ENCODE measurements at regions not wholly inside any gene's neighbourhood (a gene's known extent, or its start where the extent isn't known, plus 50 kb on each side); places are given as distances from the start of the nearest gene placed in this dataset.

- TF ChIP-seq CTCF (IDR thresholded peaks at IDR 0.05): no peak
- TF ChIP-seq EZH2 (IDR thresholded peaks at IDR 0.05): no peak
- TF ChIP-seq EZH2phosphoT487 (IDR thresholded peaks at IDR 0.05): no peak
Measured at GRCh38 chr13:83987394-83987793, 105.1 kb upstream of the SLITRK1 start.
